CD4-positive, alpha-beta T cell (primary cell): ENCODE measurements at regions not wholly inside any gene's neighbourhood (a gene's known extent, or its start where the extent isn't known, plus 50 kb on each side); places are given as distances from the start of the nearest gene placed in this dataset.

Experiments used
- ATAC-seq: fragments of 200-7000 bp; cut with Tn5 transposase; one replicate; pipeline ENCODE4 v1.10.0; 2022; ENCODE audit warnings: mild to moderate bottlenecking; ENCODE audit not compliant: poor library complexity
- CTCF ChIA-PET: fragments of 350-600 bp; sonication (Branson Sonifier 250); formaldehyde crosslinking; loops from one replicate; lab custom pipeline; 2021; ENCODE audit warnings: antibody characterized with exemption, inconsistent platforms; lab: Charles Lee
- POLR2A ChIA-PET: fragments of 350-600 bp; sonication (Branson Sonifier 250); formaldehyde crosslinking; loops from one replicate; lab custom pipeline; 2021; ENCODE audit warnings: antibody characterized with exemption, inconsistent platforms; lab: Charles Lee
- DNase-seq, 14 experiments: peaks; one replicate each; pipeline ENCODE4 v3.0.0-alpha.2; 2013 to 2020; ENCODE audit warnings: mixed read lengths in 2 of 14
- H3K27ac ChIP-seq, 2 donors: one replicate each; pipeline versions ENCODE4 v1.5.1 to v1.7.0; 2013; ENCODE audit warnings: low read length in 2 of 2, low read depth in 1 of 2, mild to moderate bottlenecking in 1 of 2
- H3K27me3 ChIP-seq, 2 experiments: 1 replicate in 1 of 2; 2 replicates in 1 of 2; pipeline versions ENCODE4 v1.6.1 to v1.7.0; 2013; ENCODE audit warnings: low read length in 2 of 2, control low read depth in 1 of 2, mild to moderate bottlenecking in 1 of 2, moderate library complexity in 1 of 2; ENCODE audit not compliant: insufficient read depth in 2 of 2, control insufficient read depth in 1 of 2
- H3K36me3 ChIP-seq: one replicate; pipeline ENCODE4 v1.6.1; 2013; ENCODE audit warnings: low read length, control low read depth; ENCODE audit not compliant: insufficient read depth
- H3K4me1 ChIP-seq: one replicate; pipeline ENCODE4 v1.6.1; 2013; ENCODE audit warnings: low read length, control low read depth; ENCODE audit not compliant: insufficient read depth
- H3K4me3 ChIP-seq: one replicate; pipeline ENCODE4 v1.5.1; 2013; ENCODE audit warnings: mild to moderate bottlenecking, low read length, moderate library complexity
- H3K9me3 ChIP-seq, 2 experiments: 1 replicate in 1 of 2; 2 replicates in 1 of 2; pipeline versions ENCODE4 v1.6.1 to v1.7.0; 2013; ENCODE audit warnings: low read length in 2 of 2, mild to moderate bottlenecking in 2 of 2, control low read depth in 1 of 2, moderate library complexity in 1 of 2; ENCODE audit not compliant: control insufficient read depth in 1 of 2, insufficient read depth in 1 of 2
- H3K27ac Mint-ChIP-seq: one replicate; pipeline ENCODE4 v1.8.0; 2020; ENCODE audit warnings: mixed read lengths
- H3K27me3 Mint-ChIP-seq: one replicate; pipeline ENCODE4 v1.8.0; 2021; ENCODE audit warnings: mixed read lengths
- H3K36me3 Mint-ChIP-seq: one replicate; pipeline ENCODE4 v1.8.0; 2021; ENCODE audit warnings: low read depth, mixed read lengths
- H3K4me1 Mint-ChIP-seq: one replicate; pipeline ENCODE4 v1.8.0; 2021; ENCODE audit warnings: low read depth, mixed read lengths
- H3K4me3 Mint-ChIP-seq: one replicate; pipeline ENCODE4 v1.8.0; 2020; ENCODE audit warnings: mild to moderate bottlenecking, mixed read lengths
- H3K9me3 Mint-ChIP-seq: one replicate; pipeline ENCODE4 v1.8.0; 2020; ENCODE audit warnings: mixed read lengths
- CTCF ChIP-seq: fragments of 200-600 bp; IDR thresholded peaks from one replicate; pipeline ENCODE4 v1.8.0; 2022; ENCODE audit warnings: antibody characterized with exemption, mild to moderate bottlenecking
- intact Hi-C, 2 experiments: fragments of 100-400 bp; cut with DNase I in 1 of 2; cut with micrococcal nuclease in 1 of 2; formaldehyde crosslinking; loops; one replicate each; pipeline versions ENCODE4 v1.15.1 to v1.9.0; 2023 to 2025; cut with DNase I, micrococcal nuclease

- peaks cover 10% of the 10 kb centered on the region for H3K9me3 Mint-ChIP-seq
- no peak overlapping the region for H3K4me3 ChIP-seq
- no peaks in the 10 kb centered on the region for H3K36me3 Mint-ChIP-seq
- intact Hi-C loops, result no loop called here
- H3K27me3 Mint-ChIP-seq, result no peaks in the 10 kb centered on the region
- H3K4me1 ChIP-seq, result no peaks in the 10 kb centered on the region
- TF ChIP-seq CTCF, result no peak
- DNase-seq, result no peak
- H3K4me1 Mint-ChIP-seq, result no peaks in the 10 kb centered on the region
- no peak for ATAC-seq
- no peak overlapping the region for H3K27ac ChIP-seq
- ChIA-PET POLR2A (no interaction called here), CTCF (no interaction called here)
- H3K36me3 ChIP-seq, result no peaks in the 10 kb centered on the region
- H3K27me3 ChIP-seq, result no peaks in the 10 kb centered on the region
- no peak overlapping the region for H3K4me3 Mint-ChIP-seq
- H3K9me3 ChIP-seq, result no peaks in the 10 kb centered on the region
- H3K27ac Mint-ChIP-seq, result no peak overlapping the region
Observed at GRCh38 chr18:30814446-30814845, 228.1 kb downstream of the DSC3 start.

DNA sequence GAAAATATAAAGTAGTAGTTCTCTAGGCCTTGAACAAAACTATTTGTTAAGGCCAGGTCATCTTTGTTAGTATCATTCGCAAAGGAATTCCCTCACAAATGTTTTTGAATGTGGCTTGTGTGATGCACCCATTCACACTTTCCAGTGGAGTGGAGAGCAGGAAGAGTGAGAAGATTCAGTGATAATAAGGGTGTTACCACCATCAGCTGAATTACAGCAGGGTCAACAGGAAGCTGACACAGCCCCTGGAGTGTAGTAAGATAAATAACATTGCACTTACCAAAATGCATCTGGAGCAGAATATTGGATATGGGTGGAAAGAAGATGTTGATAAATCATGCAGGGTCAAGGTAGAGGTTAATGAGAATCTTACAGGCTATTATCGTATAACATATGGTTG is 231.0 kb downstream of the DSC3 start:
- Histone ChIP-seq H3K9me3 (peaks cover 0 to 5% of the 10 kb centered on the region in 2 experiments), H3K4me1 (no peaks in the 10 kb centered on the region), H3K27me3 (no peaks in the 10 kb centered on the region), H3K27ac (no peak overlapping the region), H3K4me3 (no peak overlapping the region), H3K36me3 (no peaks in the 10 kb centered on the region)
- Mint-ChIP-seq H3K4me3 (no peak overlapping the region), H3K27ac (no peak overlapping the region), H3K4me1 (no peaks in the 10 kb centered on the region), H3K36me3 (no peaks in the 10 kb centered on the region), H3K9me3 (peaks cover 8% of the 10 kb centered on the region), H3K27me3 (no peaks in the 10 kb centered on the region)
- POLR2A ChIA-PET, result no interaction called here
- ATAC-seq (no peak), DNase-seq (no peak)
- CTCF ChIA-PET, result no interaction called here
- intact Hi-C loops, result no loop called here
- no peak for TF ChIP-seq CTCF

GRCh38 chr18:30810580-30810979 is 232.0 kb downstream of the DSC3 start:
- H3K4me1 Mint-ChIP-seq, result no peaks in the 10 kb centered on the region
- H3K4me3 Mint-ChIP-seq, result no peak overlapping the region
- no peak overlapping the region for H3K27ac ChIP-seq
- peaks cover 0 to 5% of the 10 kb centered on the region in 2 experiments for H3K9me3 ChIP-seq
- no peak overlapping the region for H3K4me3 ChIP-seq
- CTCF ChIA-PET, result no interaction called here
- H3K27me3 Mint-ChIP-seq, result no peaks in the 10 kb centered on the region
- no peaks in the 10 kb centered on the region for H3K36me3 Mint-ChIP-seq
- H3K27me3 ChIP-seq, result no peaks in the 10 kb centered on the region
- ATAC-seq (no peak), DNase-seq (no peak)
- peaks cover 6% of the 10 kb centered on the region for H3K9me3 Mint-ChIP-seq
- H3K4me1 ChIP-seq, result no peaks in the 10 kb centered on the region
- no peak overlapping the region for H3K27ac Mint-ChIP-seq
- H3K36me3 ChIP-seq, result no peaks in the 10 kb centered on the region
- intact Hi-C loops, result no loop called here
- TF ChIP-seq CTCF, result no peak
- POLR2A ChIA-PET, result no interaction called here
